ENCODE measurements at regions not wholly inside any gene's neighbourhood (a gene's known extent, or its start where the extent isn't known, plus 50 kb on each side); places are given as distances from the start of the nearest gene placed in this dataset.

DNA sequence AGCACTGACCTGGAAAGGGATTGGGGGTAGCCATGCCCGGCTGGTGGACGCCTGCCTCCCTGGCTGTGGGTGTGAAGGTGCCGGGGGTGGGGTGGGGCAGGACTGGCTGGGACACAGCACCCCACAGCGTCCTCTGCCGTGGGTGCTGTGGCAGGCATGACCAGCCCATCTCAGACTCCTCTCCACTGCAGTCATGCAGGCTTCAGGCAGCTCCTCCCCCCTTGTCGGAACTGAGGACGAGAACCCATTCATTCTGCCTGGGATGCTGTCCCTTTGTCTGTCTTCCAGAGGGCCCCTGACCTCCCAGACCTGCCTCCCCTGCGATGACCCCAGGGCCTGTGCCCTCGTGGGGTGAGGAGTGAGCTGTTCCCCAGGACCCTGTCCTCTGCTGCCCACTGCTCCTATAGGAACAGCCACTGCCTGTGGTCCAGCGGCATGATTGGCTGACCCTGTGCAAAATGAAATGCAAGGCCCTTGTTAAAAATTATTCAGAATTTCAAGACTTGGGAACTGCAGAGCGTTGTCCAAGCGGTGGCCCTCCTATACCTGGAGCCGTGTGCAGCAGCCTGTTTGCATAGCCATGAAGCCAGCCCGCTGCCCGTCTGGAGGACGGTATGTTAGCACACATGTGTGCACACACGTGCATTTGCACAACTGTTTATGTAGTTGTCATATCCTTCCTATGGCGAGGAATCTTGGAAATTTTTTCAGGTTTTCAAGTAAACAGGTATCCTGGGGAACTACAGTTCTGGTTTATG lies 1122.3 kb downstream of the BRD1 start:
- Histone ChIP-seq H3K9me3 (ENCODE audit: control insufficient read depth in 2 of 2, low read length in 2 of 2) (no peaks in the 10 kb centered on the region), H3K4me3 (ENCODE audit: low read depth, low read length) (no peak overlapping the region), H3K4me1 (ENCODE audit: control insufficient read depth, insufficient read depth, low read length, poor library complexity, severe bottlenecking) (no peaks in the 10 kb centered on the region), H3K27me3 (ENCODE audit: control insufficient read depth, insufficient read depth, low read length) (no peaks in the 10 kb centered on the region), H3K36me3 (ENCODE audit: control insufficient read depth, insufficient read depth, low read length) (no peaks in the 10 kb centered on the region), H3K27ac (ENCODE audit: insufficient read depth, low read length, poor library complexity, severe bottlenecking) (no peak overlapping the region)
- no peaks in the 10 kb centered on the region for H3K9me3 Mint-ChIP-seq
- no peaks in the 10 kb centered on the region for H3K4me1 Mint-ChIP-seq
- no peak overlapping the region for H3K4me3 Mint-ChIP-seq
- ATAC-seq (ENCODE audit: low read depth in 2 of 2) (no peak), DNase-seq (no peak)
- no peaks in the 10 kb centered on the region for H3K36me3 Mint-ChIP-seq
- H3K27me3 Mint-ChIP-seq = no peaks in the 10 kb centered on the region
- H3K27ac Mint-ChIP-seq = no peak overlapping the region

DNA sequence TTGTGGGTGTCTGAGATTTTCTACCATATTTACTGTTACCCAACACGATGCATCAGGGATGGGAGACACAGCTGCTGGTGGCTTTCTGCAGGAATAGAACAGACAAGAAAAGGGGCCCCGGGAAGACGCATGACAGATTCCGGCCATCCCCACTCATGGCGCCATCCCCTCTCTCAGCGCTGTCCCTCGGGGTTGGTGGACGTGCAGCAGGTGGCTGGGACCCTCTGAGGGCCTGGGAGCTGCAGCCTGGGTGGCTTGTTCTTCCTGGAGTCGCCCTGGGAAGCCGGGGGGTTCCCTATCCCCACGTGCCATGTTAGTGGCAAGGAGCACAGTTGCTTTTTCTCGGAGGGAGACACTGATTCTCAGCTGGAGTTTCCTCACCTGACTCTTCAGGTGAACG lies 1123.3 kb downstream of the BRD1 start:
- no peak overlapping the region for H3K4me3 Mint-ChIP-seq
- H3K27ac ChIP-seq (ENCODE audit: insufficient read depth, low read length, poor library complexity, severe bottlenecking) = no peak overlapping the region
- H3K9me3 Mint-ChIP-seq = no peaks in the 10 kb centered on the region
- no peak for ATAC-seq (ENCODE audit: low read depth in 2 of 2)
- no peak overlapping the region for H3K27ac Mint-ChIP-seq
- H3K36me3 Mint-ChIP-seq = no peaks in the 10 kb centered on the region
- H3K9me3 ChIP-seq (ENCODE audit: control insufficient read depth in 2 of 2, low read length in 2 of 2) = no peaks in the 10 kb centered on the region
- H3K27me3 Mint-ChIP-seq = no peaks in the 10 kb centered on the region
- no peaks in the 10 kb centered on the region for H3K36me3 ChIP-seq (ENCODE audit: control insufficient read depth, insufficient read depth, low read length)
- no peak for DNase-seq
- H3K4me3 ChIP-seq (ENCODE audit: low read depth, low read length) = no peak overlapping the region
- H3K4me1 Mint-ChIP-seq = no peaks in the 10 kb centered on the region
- no peaks in the 10 kb centered on the region for H3K27me3 ChIP-seq (ENCODE audit: control insufficient read depth, insufficient read depth, low read length)
- H3K4me1 ChIP-seq (ENCODE audit: control insufficient read depth, insufficient read depth, low read length, poor library complexity, severe bottlenecking) = no peaks in the 10 kb centered on the region

DNA sequence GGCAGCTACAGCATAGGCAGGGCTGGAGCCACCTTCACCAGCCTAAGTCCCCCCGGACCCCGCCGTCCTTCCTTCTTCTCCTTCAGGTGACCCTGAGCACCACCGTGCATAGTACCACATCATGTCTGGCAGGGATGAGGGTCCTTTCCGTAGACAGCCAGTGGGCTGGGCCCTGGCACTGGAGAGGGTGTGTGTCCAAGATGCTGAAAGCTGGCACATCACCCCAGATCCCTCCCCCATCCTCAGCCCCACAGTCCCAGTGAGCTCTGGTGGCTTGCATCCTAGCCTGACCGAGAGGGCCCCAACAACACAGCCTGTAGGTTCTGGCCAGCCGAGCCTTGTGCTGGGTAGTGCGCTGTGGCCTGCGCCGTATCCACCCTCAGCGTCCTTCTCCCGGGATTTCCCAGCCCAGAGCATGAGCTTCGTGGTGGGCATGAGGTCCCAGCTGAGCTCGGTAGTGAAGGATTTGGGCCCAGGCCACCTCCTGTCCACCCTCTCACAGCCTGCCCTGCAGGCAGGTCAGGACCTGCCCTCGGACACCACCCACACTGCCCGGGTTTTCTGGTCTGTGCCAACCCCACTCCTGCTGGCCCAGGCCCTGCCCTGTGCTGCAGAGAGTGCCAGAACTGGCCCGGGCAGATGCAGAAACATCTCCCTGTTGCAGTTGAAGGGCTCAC lies 1124.3 kb downstream of the BRD1 start:
- ATAC-seq (ENCODE audit: low read depth in 2 of 2) = no peak
- no peaks in the 10 kb centered on the region for H3K4me1 Mint-ChIP-seq

DNA sequence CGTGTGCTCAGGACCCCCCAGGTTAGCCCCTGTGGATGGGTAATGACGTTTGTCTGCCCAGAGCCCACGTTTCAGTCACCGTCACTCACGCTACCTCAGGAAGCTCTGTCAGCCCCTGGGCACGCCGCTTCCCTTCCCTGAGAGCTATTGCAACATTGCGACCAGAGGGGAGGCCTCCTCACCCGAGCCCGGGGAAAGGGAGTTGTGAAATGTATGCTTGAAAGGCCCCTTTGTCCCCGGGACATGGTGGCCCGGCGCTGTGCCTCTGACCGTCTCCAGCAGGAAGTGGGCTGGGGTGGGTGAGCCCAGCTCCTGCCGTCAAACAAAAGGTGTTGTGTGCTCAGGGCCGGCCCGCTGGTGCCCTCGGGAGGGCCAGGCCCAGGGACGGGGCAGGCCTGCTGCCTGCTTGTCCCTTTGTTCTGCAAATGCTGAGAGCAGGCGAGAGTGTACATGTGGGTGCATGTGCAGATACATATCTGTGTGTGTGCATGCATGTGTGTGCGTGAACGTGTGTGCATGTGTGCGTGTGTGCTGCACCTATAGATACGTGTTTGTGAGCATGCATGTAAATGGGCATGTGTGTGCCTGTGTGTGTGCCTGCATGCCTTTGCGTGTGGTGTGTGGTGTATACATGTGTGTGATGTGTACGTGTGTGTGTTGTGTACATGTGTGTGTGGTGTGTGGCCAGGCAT lies 1125.0 kb downstream of the BRD1 start:
- no peaks in the 10 kb centered on the region for H3K27me3 ChIP-seq (ENCODE audit: control insufficient read depth, insufficient read depth, low read length)
- H3K9me3 ChIP-seq (ENCODE audit: control insufficient read depth in 2 of 2, low read length in 2 of 2) = no peaks in the 10 kb centered on the region
- H3K27ac ChIP-seq (ENCODE audit: insufficient read depth, low read length, poor library complexity, severe bottlenecking) = no peak overlapping the region

More for the DNA sequence above, 1124.3 kb downstream of the BRD1 start:
- Histone ChIP-seq H3K4me1 (ENCODE audit: control insufficient read depth, insufficient read depth, low read length, poor library complexity, severe bottlenecking) (no peaks in the 10 kb centered on the region), H3K27ac (ENCODE audit: insufficient read depth, low read length, poor library complexity, severe bottlenecking) (no peak overlapping the region), H3K27me3 (ENCODE audit: control insufficient read depth, insufficient read depth, low read length) (no peaks in the 10 kb centered on the region), H3K4me3 (ENCODE audit: low read depth, low read length) (no peak overlapping the region), H3K36me3 (ENCODE audit: control insufficient read depth, insufficient read depth, low read length) (no peaks in the 10 kb centered on the region), H3K9me3 (ENCODE audit: control insufficient read depth in 2 of 2, low read length in 2 of 2) (no peaks in the 10 kb centered on the region)
- H3K9me3 Mint-ChIP-seq = no peaks in the 10 kb centered on the region
- no peaks in the 10 kb centered on the region for H3K27me3 Mint-ChIP-seq
- H3K27ac Mint-ChIP-seq = no peak overlapping the region
- no peak overlapping the region for H3K4me3 Mint-ChIP-seq
- no peak for DNase-seq
- H3K36me3 Mint-ChIP-seq = no peaks in the 10 kb centered on the region

DNA sequence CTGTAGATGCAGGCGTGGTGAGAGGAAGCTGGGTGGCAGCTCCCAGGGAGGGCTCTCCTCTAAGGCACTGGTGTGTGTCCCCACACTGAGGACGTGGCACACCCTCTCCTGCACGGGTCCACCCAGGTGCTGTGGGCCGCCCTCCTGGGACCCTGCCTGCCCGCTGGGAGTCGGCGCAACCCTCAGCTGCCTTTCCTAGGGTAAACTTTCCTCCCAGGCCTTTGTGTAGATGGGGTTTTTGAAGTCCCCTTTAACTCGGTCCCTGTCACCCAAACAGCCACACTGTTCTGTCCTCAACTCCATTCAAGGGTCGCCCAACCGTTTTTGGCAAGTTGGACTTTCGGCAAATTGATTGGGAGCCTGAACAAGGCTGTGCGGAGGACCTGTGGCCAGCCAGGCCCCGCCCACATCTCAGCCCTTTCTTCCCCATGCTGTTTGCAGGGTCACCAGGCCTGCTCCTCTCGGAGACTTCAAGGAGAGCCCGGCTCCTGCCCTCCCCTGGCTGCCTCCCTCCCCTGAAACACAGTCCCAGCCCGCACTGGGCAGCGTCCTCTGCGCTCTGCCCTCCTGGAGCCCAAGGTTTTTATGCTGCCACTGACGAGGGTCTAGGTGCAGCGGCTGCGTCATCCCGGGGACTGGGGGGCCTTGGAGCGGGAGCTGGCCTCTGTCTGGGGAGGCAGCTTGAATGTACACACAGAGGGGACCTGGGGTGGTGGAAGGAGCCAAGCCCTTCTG lies 1126.2 kb downstream of the BRD1 start:
- H3K27me3 Mint-ChIP-seq = no peaks in the 10 kb centered on the region
- H3K36me3 Mint-ChIP-seq = no peaks in the 10 kb centered on the region
- H3K9me3 Mint-ChIP-seq = no peaks in the 10 kb centered on the region
- no peaks in the 10 kb centered on the region for H3K36me3 ChIP-seq (ENCODE audit: control insufficient read depth, insufficient read depth, low read length)
- H3K27me3 ChIP-seq (ENCODE audit: control insufficient read depth, insufficient read depth, low read length) = no peaks in the 10 kb centered on the region
- H3K9me3 ChIP-seq (ENCODE audit: control insufficient read depth in 2 of 2, low read length in 2 of 2) = no peaks in the 10 kb centered on the region
- no peaks in the 10 kb centered on the region for H3K4me1 ChIP-seq (ENCODE audit: control insufficient read depth, insufficient read depth, low read length, poor library complexity, severe bottlenecking)
- no peaks in the 10 kb centered on the region for H3K4me1 Mint-ChIP-seq
- no peak overlapping the region for H3K4me3 ChIP-seq (ENCODE audit: low read depth, low read length)
- no peak for ATAC-seq (ENCODE audit: low read depth in 2 of 2)
- no peak overlapping the region for H3K27ac ChIP-seq (ENCODE audit: insufficient read depth, low read length, poor library complexity, severe bottlenecking)
- no peak overlapping the region for H3K27ac Mint-ChIP-seq
- no peak overlapping the region for H3K4me3 Mint-ChIP-seq
- no peak for DNase-seq

More for the DNA sequence above, 1125.0 kb downstream of the BRD1 start:
- no peaks in the 10 kb centered on the region for H3K4me1 ChIP-seq (ENCODE audit: control insufficient read depth, insufficient read depth, low read length, poor library complexity, severe bottlenecking)
- no peak overlapping the region for H3K27ac Mint-ChIP-seq
- H3K27me3 Mint-ChIP-seq = no peaks in the 10 kb centered on the region
- H3K36me3 Mint-ChIP-seq = no peaks in the 10 kb centered on the region
- H3K4me3 Mint-ChIP-seq = no peak overlapping the region
- H3K9me3 Mint-ChIP-seq = no peaks in the 10 kb centered on the region
- no peak for ATAC-seq (ENCODE audit: low read depth in 2 of 2)
- no peak for DNase-seq
- no peak overlapping the region for H3K4me3 ChIP-seq (ENCODE audit: low read depth, low read length)
- no peaks in the 10 kb centered on the region for H3K4me1 Mint-ChIP-seq
- no peaks in the 10 kb centered on the region for H3K36me3 ChIP-seq (ENCODE audit: control insufficient read depth, insufficient read depth, low read length)

DNA sequence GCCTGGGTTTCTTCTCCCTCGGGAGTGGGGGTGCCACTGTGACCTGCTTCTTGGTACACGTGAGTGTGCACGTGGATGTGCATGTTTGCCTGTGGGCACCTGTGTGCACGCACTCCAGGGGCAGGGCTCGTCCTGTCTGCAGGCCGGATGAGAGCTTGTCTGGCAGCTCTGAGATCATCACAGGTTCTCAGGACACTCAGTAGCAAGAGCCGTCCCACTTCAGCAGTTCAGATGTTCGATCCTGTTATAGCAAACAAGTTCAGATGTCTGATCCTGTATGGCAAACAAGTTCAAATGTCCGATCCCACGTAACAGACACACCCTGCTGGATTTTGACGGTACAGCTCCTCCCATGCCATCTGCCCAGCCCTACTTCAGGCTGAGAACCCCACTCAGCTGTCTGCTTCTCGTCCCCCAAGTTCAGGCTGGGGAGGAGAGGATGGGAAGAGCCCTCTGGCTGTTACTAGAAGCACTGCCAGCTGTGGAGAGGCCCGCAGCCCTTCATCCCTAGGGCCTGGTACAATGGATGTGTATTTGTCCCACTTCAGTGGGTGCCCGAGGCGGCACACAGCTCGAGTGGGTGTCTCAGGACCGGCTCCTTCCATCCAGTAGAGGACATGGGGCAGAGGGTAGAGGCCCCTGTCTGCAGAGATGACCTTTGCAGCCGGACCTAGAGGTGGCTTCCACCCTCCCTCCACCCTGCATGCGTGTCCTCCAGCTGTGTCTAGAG lies 1126.9 kb downstream of the BRD1 start:
- Histone ChIP-seq H3K27ac (ENCODE audit: insufficient read depth, low read length, poor library complexity, severe bottlenecking) (no peak overlapping the region), H3K36me3 (ENCODE audit: control insufficient read depth, insufficient read depth, low read length) (no peaks in the 10 kb centered on the region), H3K27me3 (ENCODE audit: control insufficient read depth, insufficient read depth, low read length) (no peaks in the 10 kb centered on the region), H3K4me1 (ENCODE audit: control insufficient read depth, insufficient read depth, low read length, poor library complexity, severe bottlenecking) (no peaks in the 10 kb centered on the region), H3K4me3 (ENCODE audit: low read depth, low read length) (no peak overlapping the region), H3K9me3 (ENCODE audit: control insufficient read depth in 2 of 2, low read length in 2 of 2) (no peaks in the 10 kb centered on the region)
- Mint-ChIP-seq H3K27me3 (no peaks in the 10 kb centered on the region), H3K9me3 (no peaks in the 10 kb centered on the region), H3K36me3 (no peaks in the 10 kb centered on the region), H3K27ac (no peak overlapping the region), H3K4me1 (no peaks in the 10 kb centered on the region), H3K4me3 (no peak overlapping the region)
- no peak for DNase-seq
- no peak for ATAC-seq (ENCODE audit: low read depth in 2 of 2)

DNA sequence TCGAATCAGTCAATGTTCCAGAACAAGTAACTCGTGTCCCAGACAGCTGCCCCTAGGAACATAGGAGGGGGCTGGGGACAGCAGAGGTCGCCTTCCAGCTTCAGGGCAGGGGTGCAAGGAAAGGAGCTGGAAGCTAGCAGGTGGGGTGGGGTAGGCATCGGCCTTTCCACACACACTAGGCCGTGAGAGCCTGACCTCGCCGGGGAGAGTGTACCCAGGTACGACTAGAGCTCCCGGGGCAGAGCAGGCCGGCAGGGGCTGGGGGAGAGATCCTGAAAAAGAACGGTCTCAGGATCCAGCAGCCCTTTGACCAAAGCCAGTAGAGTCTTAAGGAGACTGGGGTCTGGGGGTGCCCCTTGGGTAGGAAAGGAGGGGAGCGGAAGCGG lies 1127.5 kb downstream of the BRD1 start:
- Histone ChIP-seq H3K27me3 (ENCODE audit: control insufficient read depth, insufficient read depth, low read length) (no peaks in the 10 kb centered on the region), H3K9me3 (ENCODE audit: control insufficient read depth in 2 of 2, low read length in 2 of 2) (no peaks in the 10 kb centered on the region), H3K4me3 (ENCODE audit: low read depth, low read length) (no peak overlapping the region), H3K27ac (ENCODE audit: insufficient read depth, low read length, poor library complexity, severe bottlenecking) (no peak overlapping the region), H3K36me3 (ENCODE audit: control insufficient read depth, insufficient read depth, low read length) (no peaks in the 10 kb centered on the region), H3K4me1 (ENCODE audit: control insufficient read depth, insufficient read depth, low read length, poor library complexity, severe bottlenecking) (no peaks in the 10 kb centered on the region)
- Mint-ChIP-seq H3K4me3 (no peak overlapping the region), H3K27ac (no peak overlapping the region), H3K36me3 (no peaks in the 10 kb centered on the region), H3K9me3 (no peaks in the 10 kb centered on the region), H3K4me1 (no peaks in the 10 kb centered on the region), H3K27me3 (no peaks in the 10 kb centered on the region)
- DNase-seq = no peak
- ATAC-seq (ENCODE audit: low read depth in 2 of 2) = no peak
